CD4-positive, alpha-beta T cell (primary cell): ENCODE measurements at regions not wholly inside any gene's neighbourhood (a gene's known extent, or its start where the extent isn't known, plus 50 kb on each side); places are given as distances from the start of the nearest gene placed in this dataset.

ENCODE experiments used
- ATAC-seq: fragments of 200-7000 bp; cut with Tn5 transposase; one replicate; pipeline ENCODE4 v1.10.0; 2022; ENCODE audit warnings: mild to moderate bottlenecking; ENCODE audit not compliant: poor library complexity
- CTCF ChIA-PET: fragments of 350-600 bp; sonication (Branson Sonifier 250); formaldehyde crosslinking; loops from one replicate; lab custom pipeline; 2021; ENCODE audit warnings: antibody characterized with exemption, inconsistent platforms; lab: Charles Lee
- POLR2A ChIA-PET: fragments of 350-600 bp; sonication (Branson Sonifier 250); formaldehyde crosslinking; loops from one replicate; lab custom pipeline; 2021; ENCODE audit warnings: antibody characterized with exemption, inconsistent platforms; lab: Charles Lee
- DNase-seq, 14 experiments: peaks; one replicate each; pipeline ENCODE4 v3.0.0-alpha.2; 2013 to 2020; ENCODE audit warnings: mixed read lengths in 2 of 14
- H3K27ac ChIP-seq, 2 donors: one replicate each; pipeline versions ENCODE4 v1.5.1 to v1.7.0; 2013; ENCODE audit warnings: low read length in 2 of 2, low read depth in 1 of 2, mild to moderate bottlenecking in 1 of 2
- H3K27me3 ChIP-seq, 2 experiments: 1 replicate in 1 of 2; 2 replicates in 1 of 2; pipeline versions ENCODE4 v1.6.1 to v1.7.0; 2013; ENCODE audit warnings: low read length in 2 of 2, control low read depth in 1 of 2, mild to moderate bottlenecking in 1 of 2, moderate library complexity in 1 of 2; ENCODE audit not compliant: insufficient read depth in 2 of 2, control insufficient read depth in 1 of 2
- H3K36me3 ChIP-seq: one replicate; pipeline ENCODE4 v1.6.1; 2013; ENCODE audit warnings: low read length, control low read depth; ENCODE audit not compliant: insufficient read depth
- H3K4me1 ChIP-seq: one replicate; pipeline ENCODE4 v1.6.1; 2013; ENCODE audit warnings: low read length, control low read depth; ENCODE audit not compliant: insufficient read depth
- H3K4me3 ChIP-seq: one replicate; pipeline ENCODE4 v1.5.1; 2013; ENCODE audit warnings: mild to moderate bottlenecking, low read length, moderate library complexity
- H3K9me3 ChIP-seq, 2 experiments: 1 replicate in 1 of 2; 2 replicates in 1 of 2; pipeline versions ENCODE4 v1.6.1 to v1.7.0; 2013; ENCODE audit warnings: low read length in 2 of 2, mild to moderate bottlenecking in 2 of 2, control low read depth in 1 of 2, moderate library complexity in 1 of 2; ENCODE audit not compliant: control insufficient read depth in 1 of 2, insufficient read depth in 1 of 2
- H3K27ac Mint-ChIP-seq: one replicate; pipeline ENCODE4 v1.8.0; 2020; ENCODE audit warnings: mixed read lengths
- H3K27me3 Mint-ChIP-seq: one replicate; pipeline ENCODE4 v1.8.0; 2021; ENCODE audit warnings: mixed read lengths
- H3K36me3 Mint-ChIP-seq: one replicate; pipeline ENCODE4 v1.8.0; 2021; ENCODE audit warnings: low read depth, mixed read lengths
- H3K4me1 Mint-ChIP-seq: one replicate; pipeline ENCODE4 v1.8.0; 2021; ENCODE audit warnings: low read depth, mixed read lengths
- H3K4me3 Mint-ChIP-seq: one replicate; pipeline ENCODE4 v1.8.0; 2020; ENCODE audit warnings: mild to moderate bottlenecking, mixed read lengths
- H3K9me3 Mint-ChIP-seq: one replicate; pipeline ENCODE4 v1.8.0; 2020; ENCODE audit warnings: mixed read lengths
- CTCF ChIP-seq: fragments of 200-600 bp; IDR thresholded peaks from one replicate; pipeline ENCODE4 v1.8.0; 2022; ENCODE audit warnings: antibody characterized with exemption, mild to moderate bottlenecking
- intact Hi-C, 2 experiments: fragments of 100-400 bp; cut with DNase I in 1 of 2; cut with micrococcal nuclease in 1 of 2; formaldehyde crosslinking; loops; one replicate each; pipeline versions ENCODE4 v1.15.1 to v1.9.0; 2023 to 2025; cut with DNase I, micrococcal nuclease

GRCh38 chr1:38263438-38263837, 216.8 kb upstream of the POU3F1 start:
- no peak overlapping the region for H3K4me3 Mint-ChIP-seq
- peaks cover 36% of the 10 kb centered on the region for H3K27me3 Mint-ChIP-seq
- no peaks in the 10 kb centered on the region for H3K36me3 Mint-ChIP-seq
- no peak for TF ChIP-seq CTCF
- ATAC-seq = no peak
- no peaks in the 10 kb centered on the region for H3K4me1 Mint-ChIP-seq
- H3K27ac Mint-ChIP-seq = no peak overlapping the region
- intact Hi-C loops = no loop called here
- Histone ChIP-seq H3K27ac (no peak overlapping the region), H3K9me3 (peaks cover 0 to 4% of the 10 kb centered on the region in 2 experiments), H3K4me3 (no peak overlapping the region), H3K4me1 (no peaks in the 10 kb centered on the region), H3K27me3 (peaks cover 6 to 8% of the 10 kb centered on the region in 2 experiments), H3K36me3 (no peaks in the 10 kb centered on the region)
- no peak for DNase-seq
- ChIA-PET CTCF (no interaction called here), POLR2A (no interaction called here)
- no peaks in the 10 kb centered on the region for H3K9me3 Mint-ChIP-seq

GRCh38 chr1:38261574-38261973, 215.0 kb upstream of the POU3F1 start:
- H3K27ac ChIP-seq = no peak overlapping the region
- Mint-ChIP-seq H3K9me3 (no peaks in the 10 kb centered on the region), H3K4me1 (no peaks in the 10 kb centered on the region), H3K36me3 (no peaks in the 10 kb centered on the region), H3K27ac (no peak overlapping the region), H3K27me3 (peaks cover 36% of the 10 kb centered on the region), H3K4me3 (no peak overlapping the region)
- H3K36me3 ChIP-seq = no peaks in the 10 kb centered on the region
- ChIA-PET CTCF (no interaction called here), POLR2A (no interaction called here)
- DNase-seq (no peak), ATAC-seq (no peak)
- peaks cover 0 to 4% of the 10 kb centered on the region in 2 experiments for H3K9me3 ChIP-seq
- no peak for TF ChIP-seq CTCF
- intact Hi-C loops = no loop called here
- peaks cover 6 to 8% of the 10 kb centered on the region in 2 experiments for H3K27me3 ChIP-seq
- no peaks in the 10 kb centered on the region for H3K4me1 ChIP-seq
- no peak overlapping the region for H3K4me3 ChIP-seq

- Histone ChIP-seq H3K4me3 (no peak overlapping the region), H3K36me3 (no peaks in the 10 kb centered on the region), H3K27ac (no peak overlapping the region), H3K27me3 (peaks cover 5 to 8% of the 10 kb centered on the region in 2 experiments), H3K4me1 (no peaks in the 10 kb centered on the region), H3K9me3 (peaks cover 0 to 8% of the 10 kb centered on the region in 2 experiments)
- Mint-ChIP-seq H3K9me3 (no peaks in the 10 kb centered on the region), H3K4me3 (no peak overlapping the region), H3K27me3 (peaks cover 30% of the 10 kb centered on the region), H3K36me3 (no peaks in the 10 kb centered on the region), H3K27ac (no peak overlapping the region), H3K4me1 (no peaks in the 10 kb centered on the region)
- DNase-seq (no peak), ATAC-seq (no peak)
- ChIA-PET POLR2A (no interaction called here), CTCF (no interaction called here)
- intact Hi-C loops = no loop called here
- no peak for TF ChIP-seq CTCF
These were observed 211.6 kb upstream of the POU3F1 start for GRCh38 chr1:38258085-38258627.
